Ovary (tissue), 7 donors: ENCODE measurements at regions not wholly inside any gene's neighbourhood (a gene's known extent, or its start where the extent isn't known, plus 50 kb on each side); places are given as distances from the start of the nearest gene placed in this dataset.

Experiments used
- DNase-seq, 5 donors: peaks; one replicate each; pipeline ENCODE4 v3.0.0-alpha.2; 2019 to 2020
- H3K27ac ChIP-seq, 2 donors: fragments of 200-600 bp; one replicate each; pipeline versions ENCODE4 v1.5.1 to v1.8.0; 2019 to 2022
- H3K27me3 ChIP-seq: fragments of 200-600 bp; one replicate; pipeline ENCODE4 v1.8.0; 2022
- H3K36me3 ChIP-seq: fragments of 200-600 bp; sonication (generic); one replicate; pipeline ENCODE4 v1.5.1; 2019
- H3K4me1 ChIP-seq: one replicate; pipeline ENCODE4 v1.8.1; 2013; ENCODE audit warnings: mild to moderate bottlenecking, moderate library complexity; ENCODE audit not compliant: insufficient read depth
- H3K4me3 ChIP-seq: fragments of 200-600 bp; sonication (generic); one replicate; pipeline ENCODE4 v1.5.1; 2017
- H3K9me3 ChIP-seq, 2 donors: fragments of 200-600 bp in 1 of 2; sonication (generic) in 1 of 2; one replicate each; pipeline versions ENCODE4 v1.5.1 to v1.8.1; 2013 to 2019; ENCODE audit warnings: mild to moderate bottlenecking in 1 of 2, moderate library complexity in 1 of 2
- CTCF ChIP-seq, 3 donors: fragments of 450-650 bp in 2 of 3; fragments of 200-600 bp in 1 of 3; IDR thresholded peaks; one replicate each; pipeline versions ENCODE4 v1.5.1 to v1.8.0; 2016 to 2022; ENCODE audit warnings: antibody characterized with exemption in 3 of 3, mild to moderate bottlenecking in 1 of 3
- EP300 ChIP-seq: sonication (generic); formaldehyde crosslinking; IDR thresholded peaks from one replicate; pipeline ENCODE4 v1.6.1; 2017; ENCODE audit warnings: antibody characterized with exemption
- POLR2A ChIP-seq: fragments of 450-650 bp; IDR thresholded peaks from one replicate; pipeline ENCODE4 v1.6.1; 2017; ENCODE audit warnings: antibody characterized with exemption, mild to moderate bottlenecking, moderate library complexity
- WGBS, 3 donors: extraction: QIAGEN DNeasy Blood & Tissue Kit in 1 of 3; methylation state at CpG; one replicate each; pipeline versions ENCODE4 v1.1.5 to v1.1.7; 2013 to 2017; 5-methylcytosine and 5-hydroxymethylcytosine counted together
- intact Hi-C, 4 donors: fragments of 100-400 bp; cut with DNase I; formaldehyde crosslinking; loops; one replicate each; pipeline versions ENCODE4 v1.11.0 to v1.15.1; 2022 to 2023
- donor health status: DM: no; HTN: no; CAD: no; lungs with moderate emphysema.
- donor health status: DM: no; HTN: no; CAD: no.
- donor health status: Bipolar disorder and iron deficiency.
- donor health status: DM: no; HTN: no; CAD: no.
- donor health status: DM: yes; HTN: yes; CAD: no.

DNA sequence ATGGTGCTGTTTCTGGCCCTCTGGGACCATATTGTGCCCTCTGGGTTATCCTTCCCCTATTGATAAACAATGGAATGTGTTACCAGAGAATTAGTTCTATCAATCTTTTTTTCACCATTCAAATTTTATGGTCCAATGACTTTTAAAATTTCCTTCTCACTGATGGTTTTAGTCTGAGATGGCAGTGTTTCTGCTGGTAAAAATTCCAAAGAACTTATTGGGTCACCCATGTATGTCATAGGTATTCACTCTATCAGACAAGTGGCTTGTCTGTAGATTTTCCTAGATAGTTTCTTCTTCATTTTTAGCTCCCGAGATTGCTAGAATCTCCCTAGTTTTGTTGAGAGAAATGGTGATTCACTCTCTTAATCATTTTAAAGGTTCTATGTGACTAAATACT is 357.2 kb upstream of the RGS17 start:
- no peak for DNase-seq
- intact Hi-C loops, result no loop called here
- Histone ChIP-seq H3K27me3 (no peaks in the 10 kb centered on the region), H3K4me1 (no peaks in the 10 kb centered on the region), H3K27ac (no peak overlapping the region), H3K4me3 (no peak overlapping the region), H3K9me3 (no peaks in the 10 kb centered on the region), H3K36me3 (no peaks in the 10 kb centered on the region)
- TF ChIP-seq CTCF (IDR thresholded peaks at IDR 0.05), result no peak
- TF ChIP-seq POLR2A, result no peak
- no peak for TF ChIP-seq EP300
- 91 to 95% (median 93%) methylated on average over 1 of the region's 1 CpG for WGBS, 3 donors

DNA sequence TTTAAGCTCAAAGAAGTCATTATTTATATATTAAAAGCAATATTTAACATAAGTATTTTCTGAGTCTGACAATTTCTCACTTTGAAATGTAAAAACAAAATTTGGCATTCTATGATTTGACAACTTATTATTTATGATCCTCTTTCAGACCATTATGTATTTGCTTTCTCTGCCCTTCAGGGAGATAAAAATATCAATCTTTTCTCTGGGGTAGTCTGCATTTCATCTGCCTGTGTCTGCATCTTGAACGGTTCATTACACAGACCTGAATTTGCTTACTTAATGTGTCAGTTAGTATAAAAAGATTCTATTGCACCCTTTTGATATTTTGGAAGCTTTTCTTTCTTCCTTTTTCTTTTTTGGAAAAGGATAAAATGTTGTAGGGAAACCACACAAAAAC is 354.0 kb upstream of the RGS17 start:
- TF ChIP-seq POLR2A, result no peak
- no peaks in the 10 kb centered on the region for H3K4me1 ChIP-seq
- H3K27me3 ChIP-seq, result no peaks in the 10 kb centered on the region
- no peak overlapping the region for H3K27ac ChIP-seq
- no peak overlapping the region for H3K4me3 ChIP-seq
- intact Hi-C loops, result no loop called here
- H3K36me3 ChIP-seq, result no peaks in the 10 kb centered on the region
- no peak for DNase-seq
- 5 to 13% (median 7%) methylated on average over 1 of the region's 1 CpG for WGBS, 3 donors
- H3K9me3 ChIP-seq, result no peaks in the 10 kb centered on the region

DNA sequence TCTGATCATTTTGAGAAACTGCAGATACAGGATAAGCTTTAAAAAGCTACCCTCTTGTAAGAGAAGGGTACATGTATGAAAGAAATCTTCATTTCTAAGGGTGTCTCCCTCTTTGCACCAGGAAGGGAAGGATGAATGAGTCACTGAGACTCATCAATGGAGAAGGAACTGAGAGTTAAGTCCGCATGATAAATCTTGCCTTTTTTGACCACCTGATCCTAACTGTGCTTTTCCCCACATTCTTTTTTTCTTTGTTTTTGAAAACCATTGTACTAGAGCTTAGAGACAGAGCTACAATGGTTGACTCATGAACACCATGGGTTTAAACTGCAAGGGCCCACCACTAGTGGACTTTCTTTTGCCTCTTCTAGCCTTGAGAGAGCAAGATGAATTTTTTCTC is 353.0 kb upstream of the RGS17 start:
- Histone ChIP-seq H3K27ac (no peak overlapping the region), H3K27me3 (no peaks in the 10 kb centered on the region), H3K4me1 (no peaks in the 10 kb centered on the region), H3K36me3 (no peaks in the 10 kb centered on the region), H3K9me3 (no peaks in the 10 kb centered on the region), H3K4me3 (no peak overlapping the region)
- TF ChIP-seq CTCF (IDR thresholded peaks at IDR 0.05), result no peak
- no peak for TF ChIP-seq POLR2A
- no peak for TF ChIP-seq EP300
- WGBS, 3 donors, result 88 to 95% (median 95%) methylated on average over 1 of the region's 1 CpG
- DNase-seq, result no peak
- intact Hi-C loops, result no loop called here

DNA sequence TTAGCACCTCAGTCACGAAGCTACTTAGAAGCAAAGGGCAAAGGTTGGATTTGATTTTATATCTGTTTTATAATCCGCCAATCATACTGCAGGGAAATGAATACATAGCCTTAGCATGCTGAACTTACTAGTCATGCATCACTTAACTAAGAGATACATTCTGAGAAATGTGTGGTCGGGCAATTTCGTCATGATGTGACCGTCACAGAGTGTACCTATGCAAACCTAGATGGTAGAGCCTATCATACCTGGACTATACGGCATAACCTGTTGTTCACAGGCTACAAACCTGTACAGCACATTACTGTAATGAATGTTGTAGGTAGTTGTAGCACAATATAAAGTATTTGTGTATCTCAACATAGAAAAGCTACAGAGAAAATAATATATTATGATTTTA is 345.2 kb upstream of the RGS17 start:
- H3K4me3 ChIP-seq, result no peak overlapping the region
- WGBS, 3 donors, result 86 to 89% (median 89%) methylated on average over 6 of the region's 6 CpGs
- no peaks in the 10 kb centered on the region for H3K4me1 ChIP-seq
- no peaks in the 10 kb centered on the region for H3K36me3 ChIP-seq
- intact Hi-C loops, result no loop called here
- DNase-seq, result no peak
- H3K9me3 ChIP-seq, result no peaks in the 10 kb centered on the region
- H3K27me3 ChIP-seq, result no peaks in the 10 kb centered on the region
- H3K27ac ChIP-seq, result no peak overlapping the region
- TF ChIP-seq POLR2A, result no peak
- no peak for TF ChIP-seq CTCF (IDR thresholded peaks at IDR 0.05)
- no peak for TF ChIP-seq EP300

GRCh38 chr6:153465050-153465449 is 334.0 kb upstream of the RGS17 start:
- intact Hi-C loops, result no loop called here
- Histone ChIP-seq H3K27ac (no peak overlapping the region), H3K36me3 (no peaks in the 10 kb centered on the region), H3K27me3 (no peaks in the 10 kb centered on the region), H3K4me3 (no peak overlapping the region), H3K4me1 (no peaks in the 10 kb centered on the region), H3K9me3 (no peaks in the 10 kb centered on the region)
- TF ChIP-seq EP300 (no peak), CTCF (IDR thresholded peaks at IDR 0.05) (no peak), POLR2A (no peak)
- DNase-seq, result no peak
- WGBS, 3 donors, result 65 to 74% (median 72%) methylated on average over 2 of the region's 2 CpGs
